Bone marrow (tissue), 2 donors: ENCODE measurements at regions not wholly inside any gene's neighbourhood (a gene's known extent, or its start where the extent isn't known, plus 50 kb on each side); places are given as distances from the start of the nearest gene placed in this dataset.

Experiments used
- DNase-seq, 2 donors: peaks; one replicate each; lab custom pipeline; 2025; lab: John Stamatoyannopoulos, UW

- DNase-seq, result no peak
Observed at GRCh38 chr2:234597576-234597861, 100.6 kb upstream of the ARL4C start.

GRCh38 chr2:234596696-234597575 is 100.1 kb upstream of the ARL4C start:
- DNase-seq, result no peak

GRCh38 chr2:234595829-234596228 is 98.9 kb upstream of the ARL4C start:
- no peak for DNase-seq

- no peak for DNase-seq
Observed at GRCh38 chr2:234594715-234595114, 97.8 kb upstream of the ARL4C start.

- DNase-seq, result no peak
Observed at GRCh38 chr2:234593636-234594035, 96.8 kb upstream of the ARL4C start.

GRCh38 chr2:234592541-234592940 is 95.7 kb upstream of the ARL4C start:
- DNase-seq, result no peak

- DNase-seq, result no peak
Observed at GRCh38 chr2:234590076-234590475, 93.2 kb upstream of the ARL4C start.

GRCh38 chr2:234588054-234588430 is 91.2 kb upstream of the ARL4C start:
- DNase-seq, result no peak

GRCh38 chr2:234587341-234588053 is 90.6 kb upstream of the ARL4C start:
- DNase-seq, result no peak

GRCh38 chr2:234583331-234583730 is 86.5 kb upstream of the ARL4C start:
- no peak for DNase-seq

- no peak for DNase-seq
Observed at GRCh38 chr2:234580686-234581085, 83.8 kb upstream of the ARL4C start.

GRCh38 chr2:234579231-234579962 is 82.5 kb upstream of the ARL4C start:
- DNase-seq, result no peak

GRCh38 chr2:234578389-234578788 is 81.5 kb upstream of the ARL4C start:
- no peak for DNase-seq

- DNase-seq, result no peak
Observed at GRCh38 chr2:234577191-234577590, 80.3 kb upstream of the ARL4C start.

GRCh38 chr2:234571620-234572407 is 74.9 kb upstream of the ARL4C start:
- peak in 1 of 2 donors; percentile 46 for DNase-seq

- no peak for DNase-seq
Observed at GRCh38 chr2:234570476-234570875, 73.6 kb upstream of the ARL4C start.

GRCh38 chr2:234569776-234570430 is 73.0 kb upstream of the ARL4C start:
- no peak for DNase-seq

- no peak for DNase-seq
Observed at GRCh38 chr2:234566622-234567021, 69.7 kb upstream of the ARL4C start.

- no peak for DNase-seq
Observed at GRCh38 chr2:234565842-234566619, 69.2 kb upstream of the ARL4C start.

GRCh38 chr2:234565201-234565600 is 68.3 kb upstream of the ARL4C start:
- no peak for DNase-seq

GRCh38 chr2:234564699-234565098 is 67.8 kb upstream of the ARL4C start:
- DNase-seq, result no peak
